ENCODE measurements at regions not wholly inside any gene's neighbourhood (a gene's known extent, or its start where the extent isn't known, plus 50 kb on each side); places are given as distances from the start of the nearest gene placed in this dataset.

DNA sequence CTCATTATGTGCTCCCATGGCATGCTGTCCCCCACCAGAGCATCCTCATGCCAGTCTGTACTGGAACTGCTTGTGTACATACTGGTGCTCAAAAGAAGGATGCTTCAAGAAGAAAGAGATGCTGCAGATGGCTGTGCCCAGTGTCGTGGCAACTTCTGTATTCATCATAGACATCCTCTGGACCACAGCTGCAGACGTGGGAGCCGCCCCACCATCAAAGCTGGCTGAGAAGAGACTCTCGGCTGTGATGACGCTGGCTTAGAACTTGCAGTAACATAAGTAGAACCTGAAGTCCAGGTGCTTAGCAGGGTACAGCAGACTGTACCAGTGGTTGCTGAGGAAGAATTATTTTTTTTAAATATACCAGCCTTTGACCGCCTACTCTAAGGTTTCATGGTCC, 112.6 kb upstream of the ARHGAP5 start:
- Mint-ChIP-seq H3K27ac (no peak overlapping the region), H3K4me1 (ENCODE audit: low read depth) (no peaks in the 10 kb centered on the region), H3K36me3 (ENCODE audit: low read depth) (no peaks in the 10 kb centered on the region), H3K27me3 (no peaks in the 10 kb centered on the region), H3K9me3 (no peaks in the 10 kb centered on the region), H3K4me3 (no peak overlapping the region)
- intact Hi-C loops (cut with micrococcal nuclease), result no loop called here
- CTCF ChIA-PET, result interaction anchor here (1.2 kb wide), 1 partner anchor 38 kb away, joined by 5 read pairs; no protein-coding TSS in a partner anchor
- no peak for DNase-seq
- ATAC-seq, result no peak
- TF ChIP-seq, protein P1, sequence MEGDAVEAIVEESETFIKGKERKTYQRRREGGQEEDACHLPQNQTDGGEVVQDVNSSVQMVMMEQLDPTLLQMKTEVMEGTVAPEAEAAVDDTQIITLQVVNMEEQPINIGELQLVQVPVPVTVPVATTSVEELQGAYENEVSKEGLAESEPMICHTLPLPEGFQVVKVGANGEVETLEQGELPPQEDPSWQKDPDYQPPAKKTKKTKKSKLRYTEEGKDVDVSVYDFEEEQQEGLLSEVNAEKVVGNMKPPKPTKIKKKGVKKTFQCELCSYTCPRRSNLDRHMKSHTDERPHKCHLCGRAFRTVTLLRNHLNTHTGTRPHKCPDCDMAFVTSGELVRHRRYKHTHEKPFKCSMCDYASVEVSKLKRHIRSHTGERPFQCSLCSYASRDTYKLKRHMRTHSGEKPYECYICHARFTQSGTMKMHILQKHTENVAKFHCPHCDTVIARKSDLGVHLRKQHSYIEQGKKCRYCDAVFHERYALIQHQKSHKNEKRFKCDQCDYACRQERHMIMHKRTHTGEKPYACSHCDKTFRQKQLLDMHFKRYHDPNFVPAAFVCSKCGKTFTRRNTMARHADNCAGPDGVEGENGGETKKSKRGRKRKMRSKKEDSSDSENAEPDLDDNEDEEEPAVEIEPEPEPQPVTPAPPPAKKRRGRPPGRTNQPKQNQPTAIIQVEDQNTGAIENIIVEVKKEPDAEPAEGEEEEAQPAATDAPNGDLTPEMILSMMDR (IDR thresholded peaks at IDR 0.05), result no peak
- POLR2A ChIA-PET, result no interaction called here

DNA sequence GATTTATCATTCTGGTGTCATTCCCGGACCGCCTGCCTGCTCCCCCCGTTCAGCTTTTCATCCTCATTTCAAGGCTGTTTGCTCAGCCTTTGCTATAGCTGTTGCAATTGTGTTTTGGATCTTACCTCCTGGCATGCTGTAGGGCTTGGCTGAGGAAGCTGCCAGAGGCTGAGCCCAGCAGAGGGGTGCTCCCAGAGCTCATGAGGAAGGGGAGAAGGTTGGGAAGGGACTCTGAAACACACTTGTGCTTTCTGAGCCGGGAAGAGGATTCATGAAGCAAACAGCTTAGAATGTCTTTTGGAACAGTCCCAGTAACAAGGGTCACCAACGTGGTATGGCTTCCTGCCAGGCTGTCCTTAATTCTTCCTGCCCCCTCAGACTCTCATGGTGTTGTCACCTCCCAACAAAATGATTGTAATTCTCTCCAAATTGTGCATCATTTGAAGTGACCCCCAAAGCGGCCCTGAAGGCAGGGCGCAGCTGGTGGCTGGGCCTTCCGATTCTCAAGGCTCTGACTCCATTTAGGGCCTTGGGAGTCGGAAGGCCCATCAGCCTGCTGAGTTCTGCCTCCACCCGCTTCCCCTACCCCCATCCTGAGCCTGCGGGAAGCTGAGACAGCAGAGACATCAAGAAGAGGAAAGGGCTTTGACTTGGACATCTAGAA, 111.9 kb upstream of the ARHGAP5 start:
- no peak overlapping the region for H3K4me3 Mint-ChIP-seq
- POLR2A ChIA-PET, result no interaction called here
- ATAC-seq, result no peak
- CTCF ChIA-PET, result interaction anchor here (1.2 kb wide), 1 partner anchor 455 kb away, joined by 3 read pairs; no protein-coding TSS in a partner anchor
- TF ChIP-seq, protein P1 (IDR thresholded peaks at IDR 0.05), result no peak
- no peaks in the 10 kb centered on the region for H3K36me3 Mint-ChIP-seq (ENCODE audit: low read depth)
- no peaks in the 10 kb centered on the region for H3K4me1 Mint-ChIP-seq (ENCODE audit: low read depth)
- no peak for DNase-seq
- no peak overlapping the region for H3K27ac Mint-ChIP-seq
- intact Hi-C loops (cut with micrococcal nuclease), result no loop called here
- H3K9me3 Mint-ChIP-seq, result no peaks in the 10 kb centered on the region
- no peaks in the 10 kb centered on the region for H3K27me3 Mint-ChIP-seq

DNA sequence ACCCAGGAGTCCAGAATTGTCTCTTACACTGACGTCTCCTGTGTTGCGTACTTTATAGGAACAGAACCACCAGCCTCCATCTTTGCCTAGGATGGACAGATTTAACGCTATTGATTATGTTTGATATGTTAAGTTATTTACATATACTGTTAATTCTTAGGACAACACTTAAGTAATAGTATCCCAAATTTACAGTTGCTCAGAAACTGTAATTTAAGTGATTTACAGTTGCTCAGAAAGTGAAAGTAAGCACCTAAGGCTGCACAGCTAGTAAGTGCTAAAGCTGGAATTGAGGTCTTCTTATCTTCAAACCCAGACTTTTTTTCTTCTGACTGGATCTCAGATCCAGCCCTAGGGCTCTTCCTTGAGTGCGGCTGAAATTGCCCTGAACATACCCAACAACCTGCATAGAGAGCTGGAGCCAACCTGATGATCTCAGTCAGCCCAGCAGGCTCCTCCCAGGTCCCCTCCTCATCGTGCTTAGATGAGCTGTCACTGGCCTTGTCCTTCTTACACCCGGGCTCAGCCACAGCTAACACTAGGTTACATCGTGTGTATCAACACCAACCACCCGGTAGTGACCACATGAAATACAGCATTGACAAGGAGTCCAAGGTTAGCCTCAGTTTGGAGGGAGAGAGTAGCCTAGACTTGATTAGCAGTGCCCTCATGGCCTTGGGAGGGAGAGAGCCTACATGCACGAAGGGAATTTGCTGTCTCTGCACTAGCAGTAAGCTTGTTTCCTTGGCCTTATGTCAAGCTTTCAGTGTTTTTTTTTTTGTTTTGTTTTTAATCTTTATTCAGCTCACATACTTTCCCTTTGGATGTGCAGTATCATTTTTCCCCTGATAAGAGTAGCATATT, 111.1 kb upstream of the ARHGAP5 start:
- Mint-ChIP-seq H3K36me3 (ENCODE audit: low read depth) (no peaks in the 10 kb centered on the region), H3K27me3 (no peaks in the 10 kb centered on the region), H3K27ac (no peak overlapping the region), H3K4me3 (no peak overlapping the region), H3K9me3 (peaks cover 6% of the 10 kb centered on the region), H3K4me1 (ENCODE audit: low read depth) (no peaks in the 10 kb centered on the region)
- DNase-seq (no peak), ATAC-seq (no peak)
- TF ChIP-seq, protein P1 (IDR thresholded peaks at IDR 0.05), result no peak
- POLR2A ChIA-PET, result no interaction called here
- intact Hi-C loops (cut with micrococcal nuclease), result no loop called here
- CTCF ChIA-PET, result interaction anchor here (1.2 kb wide), 1 partner anchor 456 kb away, joined by 3 read pairs; no protein-coding TSS in a partner anchor

DNA sequence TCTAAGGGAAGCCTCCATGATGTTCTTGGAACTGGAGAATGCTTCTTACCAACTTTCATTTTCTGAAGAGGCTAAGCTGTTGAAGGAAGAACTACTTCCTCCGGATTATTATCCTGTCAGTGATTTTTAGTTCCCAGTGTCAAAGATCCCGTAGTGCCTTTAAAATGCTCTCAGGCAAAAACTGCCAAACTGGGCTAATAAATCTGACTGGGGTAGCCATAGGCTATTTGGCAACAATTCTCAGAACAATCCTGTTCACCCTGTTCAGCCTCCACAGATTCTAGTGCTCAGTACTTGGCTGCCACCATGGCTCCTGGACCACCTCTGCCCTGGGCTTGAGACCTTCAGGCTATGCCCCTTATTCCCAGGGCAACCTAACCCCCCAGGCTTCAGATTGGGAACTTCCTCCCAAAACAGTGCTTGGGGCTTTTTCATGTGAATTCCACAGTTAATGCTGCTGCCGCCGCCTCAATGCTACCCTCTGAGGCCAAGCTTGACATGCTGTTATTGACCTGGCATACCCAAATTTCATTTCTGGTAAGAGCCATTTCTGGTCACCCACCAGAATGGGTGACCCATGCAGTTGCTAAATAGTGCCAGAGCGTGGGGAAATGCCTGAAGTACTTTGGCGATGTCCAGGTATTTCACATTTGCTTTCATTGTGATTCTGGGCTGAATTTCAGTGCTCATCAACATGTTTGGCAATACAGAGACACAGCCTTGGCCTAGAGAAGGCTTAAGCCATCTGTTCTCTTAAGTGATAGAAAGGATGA, 110.0 kb upstream of the ARHGAP5 start:
- ChIA-PET POLR2A (no interaction called here), CTCF (no interaction called here)
- Mint-ChIP-seq H3K27me3 (no peaks in the 10 kb centered on the region), H3K36me3 (ENCODE audit: low read depth) (no peaks in the 10 kb centered on the region), H3K9me3 (peaks cover 6% of the 10 kb centered on the region), H3K4me1 (ENCODE audit: low read depth) (no peaks in the 10 kb centered on the region), H3K27ac (no peak overlapping the region), H3K4me3 (no peak overlapping the region)
- TF ChIP-seq, protein P1 (IDR thresholded peaks at IDR 0.05), result no peak
- no peak for ATAC-seq
- intact Hi-C loops (cut with micrococcal nuclease), result no loop called here
- no peak for DNase-seq
